ENCODE measurements at regions not wholly inside any gene's neighbourhood (a gene's known extent, or its start where the extent isn't known, plus 50 kb on each side); places are given as distances from the start of the nearest gene placed in this dataset.

- Histone ChIP-seq H3K4me3 (no peak overlapping the region), H3K9me3 (ENCODE audit: insufficient read depth, low read depth) (no peaks in the 10 kb centered on the region), H3K4me2 (no peak overlapping the region), H3K4me1 (replicated peaks; ENCODE audit: insufficient read depth) (no peaks in the 10 kb centered on the region), H3K27me3 (ENCODE audit: insufficient read depth, low read depth) (no peaks in the 10 kb centered on the region), H3F3A (ENCODE audit: insufficient read depth, low read depth) (no peaks in the 10 kb centered on the region), H4K20me1 (ENCODE audit: insufficient read depth) (no peaks in the 10 kb centered on the region), H3K27ac (no peak overlapping the region), H2AFZ (no peak overlapping the region), H3K79me2 (ENCODE audit: low read depth) (no peaks in the 10 kb centered on the region), H3K36me3 (ENCODE audit: low read depth) (no peaks in the 10 kb centered on the region), H3K9me2 (ENCODE audit: insufficient read depth) (no peaks in the 10 kb centered on the region)
- no peak for DNase-seq
- intact Hi-C loops (cut with micrococcal nuclease; ENCODE audit: unreplicated experiment) = no loop called here
- BruUV-seq (replicated peaks) = no TSS peak
- TF ChIP-seq CTCF (conservative IDR thresholded peaks at IDR 0.05) (no peak), EZH2 (IDR thresholded peaks at IDR 0.05; ENCODE audit: low read depth) (no peak)
- ChIA-PET POLR2A (ENCODE audit: unreplicated experiment) (interaction anchor here (0.6 kb wide), 1 partner anchor 1144 kb away, joined by 3 read pairs; no protein-coding TSS in a partner anchor), CTCF (no interaction called here)
Observed at GRCh38 chr18:27724362-27724761, 452.6 kb downstream of the CDH2 start.

GRCh38 chr18:27723168-27723567 lies 453.8 kb downstream of the CDH2 start:
- Histone ChIP-seq H3K9me2 (ENCODE audit: insufficient read depth) (no peaks in the 10 kb centered on the region), H4K20me1 (ENCODE audit: insufficient read depth) (no peaks in the 10 kb centered on the region), H3F3A (ENCODE audit: insufficient read depth, low read depth) (no peaks in the 10 kb centered on the region), H3K4me1 (replicated peaks; ENCODE audit: insufficient read depth) (no peaks in the 10 kb centered on the region), H3K9me3 (ENCODE audit: insufficient read depth, low read depth) (no peaks in the 10 kb centered on the region), H3K27ac (no peak overlapping the region), H3K4me3 (no peak overlapping the region), H3K79me2 (ENCODE audit: low read depth) (no peaks in the 10 kb centered on the region), H3K4me2 (no peak overlapping the region), H3K27me3 (ENCODE audit: insufficient read depth, low read depth) (no peaks in the 10 kb centered on the region), H2AFZ (no peak overlapping the region), H3K36me3 (ENCODE audit: low read depth) (no peaks in the 10 kb centered on the region)
- intact Hi-C loops (cut with micrococcal nuclease; ENCODE audit: unreplicated experiment) = no loop called here
- CTCF ChIA-PET = no interaction called here
- TF ChIP-seq CTCF (conservative IDR thresholded peaks at IDR 0.05) (no peak), EZH2 (IDR thresholded peaks at IDR 0.05; ENCODE audit: low read depth) (no peak)
- POLR2A ChIA-PET (ENCODE audit: unreplicated experiment) = no interaction called here
- no TSS peak for BruUV-seq (replicated peaks)
- DNase-seq = no peak

DNA sequence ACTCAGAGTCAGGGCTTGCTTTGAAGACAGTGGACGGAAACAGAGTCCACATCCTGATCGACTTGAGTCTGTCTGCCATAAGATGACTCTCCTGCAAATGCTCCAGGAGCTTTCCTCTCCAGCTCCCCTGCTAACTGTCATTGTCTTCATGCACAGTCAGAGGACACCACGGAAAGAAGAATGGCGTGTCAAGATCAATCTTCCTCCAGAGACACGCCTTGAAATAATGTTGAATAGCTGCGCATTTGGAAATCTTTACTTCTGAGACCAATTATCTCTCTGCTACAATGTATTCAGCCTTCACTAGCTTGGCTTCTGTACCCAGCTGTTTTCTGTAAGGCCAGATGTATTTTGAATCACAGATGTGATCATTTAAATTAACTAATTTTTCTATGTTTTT lies 457.2 kb downstream of the CDH2 start:
- Histone ChIP-seq H3K4me3 (no peak overlapping the region), H4K20me1 (ENCODE audit: insufficient read depth) (no peaks in the 10 kb centered on the region), H3K79me2 (ENCODE audit: low read depth) (no peaks in the 10 kb centered on the region), H3K36me3 (ENCODE audit: low read depth) (no peaks in the 10 kb centered on the region), H3K27ac (no peak overlapping the region), H3F3A (ENCODE audit: insufficient read depth, low read depth) (no peaks in the 10 kb centered on the region), H3K4me1 (replicated peaks; ENCODE audit: insufficient read depth) (no peaks in the 10 kb centered on the region), H3K9me2 (ENCODE audit: insufficient read depth) (no peaks in the 10 kb centered on the region), H2AFZ (no peak overlapping the region), H3K9me3 (ENCODE audit: insufficient read depth, low read depth) (no peaks in the 10 kb centered on the region), H3K4me2 (no peak overlapping the region), H3K27me3 (ENCODE audit: insufficient read depth, low read depth) (no peaks in the 10 kb centered on the region)
- CTCF ChIA-PET = no interaction called here
- TF ChIP-seq CTCF (conservative IDR thresholded peaks at IDR 0.05) = no peak
- TF ChIP-seq EZH2 (IDR thresholded peaks at IDR 0.05; ENCODE audit: low read depth) = no peak
- POLR2A ChIA-PET (ENCODE audit: unreplicated experiment) = no interaction called here
- BruUV-seq (replicated peaks) = no TSS peak
- intact Hi-C loops (cut with micrococcal nuclease; ENCODE audit: unreplicated experiment) = no loop called here
- DNase-seq = no peak

Measured in PC-9 (cell line).